Thyroid gland (tissue), 4 donors: ENCODE measurements at regions not wholly inside any gene's neighbourhood (a gene's known extent, or its start where the extent isn't known, plus 50 kb on each side); places are given as distances from the start of the nearest gene placed in this dataset.

Experiments used
- CTCF ChIP-seq, 6 experiments: fragments of 200-600 bp in 3 of 6; fragments of 450-650 bp in 3 of 6; sonication (generic) in 3 of 6; IDR thresholded peaks; one replicate each; pipeline ENCODE4 v1.5.1; 2016 to 2019; ENCODE audit warnings: antibody characterized with exemption in 6 of 6, mild to moderate bottlenecking in 2 of 6, inconsistent platforms in 1 of 6, moderate library complexity in 1 of 6
- POLR2A ChIP-seq, 2 donors: fragments of 450-650 bp; IDR thresholded peaks; one replicate each; pipeline ENCODE4 v1.6.1; 2017; ENCODE audit warnings: antibody characterized with exemption in 2 of 2, mild to moderate bottlenecking in 2 of 2, moderate library complexity in 1 of 2

GRCh38 chr13:50222569-50223332, 207.5 kb downstream of the KCNRG start:
- TF ChIP-seq CTCF (IDR thresholded peaks at IDR 0.05): no peak
- no peak for TF ChIP-seq POLR2A (IDR thresholded peaks at IDR 0.05)
